ENCODE measurements at regions not wholly inside any gene's neighbourhood (a gene's known extent, or its start where the extent isn't known, plus 50 kb on each side); places are given as distances from the start of the nearest gene placed in this dataset.

- TF ChIP-seq CTCF (IDR thresholded peaks at IDR 0.05; ENCODE audit: insufficient read depth, low read length), result no peak
- no peak for TF ChIP-seq POLR2AphosphoS5 (IDR thresholded peaks at IDR 0.05; ENCODE audit: low read depth)
- no peak for TF ChIP-seq REST (IDR thresholded peaks at IDR 0.05; ENCODE audit: insufficient replicate concordance, low read depth)
Measured at GRCh38 chr19:28956421-28956820, 256.5 kb downstream of the UQCRFS1 start.
